Ishikawa (cell line): ENCODE measurements at regions not wholly inside any gene's neighbourhood (a gene's known extent, or its start where the extent isn't known, plus 50 kb on each side); places are given as distances from the start of the nearest gene placed in this dataset.

Source experiments
- CEBPB ChIP-seq: IDR thresholded peaks from 2 replicates; pipeline ENCODE4 v1.6.1; 2012
- CREB1 ChIP-seq: IDR thresholded peaks from 2 replicates; pipeline ENCODE4 v1.6.1; 2012; ENCODE audit warnings: low read depth
- EGR1 ChIP-seq: IDR thresholded peaks from 2 replicates; pipeline ENCODE4 v1.6.1; 2012
- EP300 ChIP-seq: IDR thresholded peaks from 2 replicates; pipeline ENCODE4 v1.6.1; 2012; ENCODE audit warnings: borderline replicate concordance
- FOXM1 ChIP-seq: IDR thresholded peaks from 2 replicates; pipeline ENCODE4 v1.6.1; 2012; ENCODE audit warnings: low read depth, borderline replicate concordance
- MAX ChIP-seq: IDR thresholded peaks from 2 replicates; pipeline ENCODE4 v1.6.1; 2012
- NFIC ChIP-seq: IDR thresholded peaks from 2 replicates; pipeline ENCODE4 v1.6.1; 2012
- RAD21 ChIP-seq: IDR thresholded peaks from 2 replicates; pipeline ENCODE4 v1.6.1; 2012; ENCODE audit warnings: low read depth
- REST ChIP-seq: IDR thresholded peaks from 2 replicates; pipeline ENCODE4 v1.6.1; 2012; ENCODE audit warnings: low read depth, mild to moderate bottlenecking
- TAF1 ChIP-seq: IDR thresholded peaks from 2 replicates; pipeline ENCODE4 v1.6.1; 2012; ENCODE audit warnings: low read depth, mild to moderate bottlenecking
- TCF12 ChIP-seq: IDR thresholded peaks from 2 replicates; pipeline ENCODE4 v1.6.1; 2012; ENCODE audit warnings: low read depth
- TEAD4 ChIP-seq: IDR thresholded peaks from 2 replicates; pipeline ENCODE4 v1.6.1; 2012
- USF1 ChIP-seq: IDR thresholded peaks from 2 replicates; pipeline ENCODE4 v1.6.1; 2012
- YY1 ChIP-seq: IDR thresholded peaks from 2 replicates; pipeline ENCODE4 v1.6.1; 2012; ENCODE audit warnings: low read depth
- ZBTB7A ChIP-seq: IDR thresholded peaks from 2 replicates; pipeline ENCODE4 v1.6.1; 2012; ENCODE audit warnings: low read depth

GRCh38 chr14:42513837-42514236 lies 907.2 kb downstream of the LRFN5 start:
- no peak for TF ChIP-seq NFIC
- TF ChIP-seq RAD21, result no peak
- no peak for TF ChIP-seq EP300
- no peak for TF ChIP-seq MAX
- no peak for TF ChIP-seq ZBTB7A
- TF ChIP-seq EGR1, result no peak
- no peak for TF ChIP-seq FOXM1
- no peak for TF ChIP-seq REST
- no peak for TF ChIP-seq TEAD4
- TF ChIP-seq CREB1, result no peak
- no peak for TF ChIP-seq TCF12
- no peak for TF ChIP-seq USF1
- no peak for TF ChIP-seq TAF1
- no peak for TF ChIP-seq YY1
- no peak for TF ChIP-seq CEBPB

GRCh38 chr14:42510071-42510470 lies 903.4 kb downstream of the LRFN5 start:
- TF ChIP-seq TAF1, result no peak

GRCh38 chr14:42508209-42508946 lies 901.7 kb downstream of the LRFN5 start:
- TF ChIP-seq CREB1 (no peak), YY1 (no peak), REST (no peak), EP300 (no peak), USF1 (no peak), EGR1 (no peak), ZBTB7A (no peak), TCF12 (no peak), NFIC (no peak), TEAD4 (no peak), FOXM1 (no peak), RAD21 (no peak), CEBPB (no peak), TAF1 (no peak), MAX (no peak)

GRCh38 chr14:42504433-42504832 lies 897.8 kb downstream of the LRFN5 start:
- TF ChIP-seq FOXM1 (no peak), EP300 (no peak), EGR1 (no peak), REST (no peak), MAX (no peak), TEAD4 (no peak), RAD21 (no peak), CREB1 (no peak), TCF12 (no peak), ZBTB7A (no peak), USF1 (no peak), CEBPB (no peak), TAF1 (no peak), YY1 (no peak), NFIC (no peak)
